Osteoblast (primary cell): ENCODE measurements at regions not wholly inside any gene's neighbourhood (a gene's known extent, or its start where the extent isn't known, plus 50 kb on each side); places are given as distances from the start of the nearest gene placed in this dataset.
"Not testable (repeated sequence)": the region's sequence is repeated elsewhere in the genome, so short reads cannot be mapped to it uniquely, and the experiment has no call there.

ENCODE experiments used
- DNase-seq: peaks from one replicate; pipeline ENCODE4 v3.0.0; 2011; ENCODE audit warnings: low spot score, mixed read lengths; ENCODE audit not compliant: insufficient read length; ENCODE audit errors: missing footprints
- H2AFZ ChIP-seq: 2 replicates; pipeline ENCODE4 v1.6.0; 2011; ENCODE audit warnings: mild to moderate bottlenecking, low read length
- H3K27ac ChIP-seq: 2 replicates; pipeline ENCODE4 v1.5.1; 2011; ENCODE audit warnings: mild to moderate bottlenecking, low read depth, low read length, moderate library complexity
- H3K27me3 ChIP-seq: 2 replicates; pipeline ENCODE4 v1.6.0; 2012; ENCODE audit warnings: mild to moderate bottlenecking, control low read depth, inconsistent platforms, low read length, moderate library complexity; ENCODE audit not compliant: insufficient read depth
- H3K36me3 ChIP-seq: 2 replicates; pipeline ENCODE4 v1.5.1; 2011; ENCODE audit warnings: mild to moderate bottlenecking, low read length, control low read depth, moderate library complexity; ENCODE audit not compliant: insufficient read depth
- H3K4me1 ChIP-seq: 2 replicates; pipeline ENCODE4 v1.5.1; 2011; ENCODE audit warnings: mild to moderate bottlenecking, low read length, control low read depth, moderate library complexity; ENCODE audit not compliant: insufficient read depth
- H3K4me2 ChIP-seq: 2 replicates; pipeline ENCODE4 v1.6.0; 2011; ENCODE audit warnings: mild to moderate bottlenecking, low read length; ENCODE audit not compliant: insufficient read depth
- H3K4me3 ChIP-seq: fragments of 200-600 bp; sonication (generic); 3 replicates; pipeline ENCODE4 v1.5.1; 2012; ENCODE audit warnings: mild to moderate bottlenecking, low read length, inconsistent platforms; ENCODE audit not compliant: insufficient read depth
- H3K79me2 ChIP-seq: 2 replicates; pipeline ENCODE4 v1.6.0; 2012; ENCODE audit warnings: mild to moderate bottlenecking, low read length, control low read depth, inconsistent platforms; ENCODE audit not compliant: insufficient read depth
- H3K9me3 ChIP-seq: 2 replicates; pipeline ENCODE4 v1.5.1; 2011; ENCODE audit warnings: low read depth, low read length, control low read depth
- H4K20me1 ChIP-seq: 2 replicates; pipeline ENCODE4 v1.6.0; 2012; ENCODE audit warnings: mild to moderate bottlenecking, low read length, control low read depth; ENCODE audit not compliant: insufficient read depth
- TF ChIP-seq, protein P1 (sequence below): IDR thresholded peaks from 2 replicates; pipeline ENCODE4 v1.5.1; 2011; ENCODE audit warnings: mild to moderate bottlenecking, low read depth, low read length, moderate library complexity; ENCODE audit errors: extremely low read depth

GRCh38 chr4:18166925-18167324, 145.4 kb upstream of the LCORL start:
- Histone ChIP-seq H2AFZ (no peak overlapping the region), H4K20me1 (no peaks in the 10 kb centered on the region), H3K36me3 (no peaks in the 10 kb centered on the region), H3K79me2 (no peaks in the 10 kb centered on the region), H3K4me2 (no peak overlapping the region), H3K27ac (no peak overlapping the region), H3K4me1 (no peaks in the 10 kb centered on the region), H3K9me3 (no peaks in the 10 kb centered on the region), H3K4me3 (no peak overlapping the region), H3K27me3 (no peaks in the 10 kb centered on the region)
- no peak for DNase-seq
- TF ChIP-seq, protein P1, sequence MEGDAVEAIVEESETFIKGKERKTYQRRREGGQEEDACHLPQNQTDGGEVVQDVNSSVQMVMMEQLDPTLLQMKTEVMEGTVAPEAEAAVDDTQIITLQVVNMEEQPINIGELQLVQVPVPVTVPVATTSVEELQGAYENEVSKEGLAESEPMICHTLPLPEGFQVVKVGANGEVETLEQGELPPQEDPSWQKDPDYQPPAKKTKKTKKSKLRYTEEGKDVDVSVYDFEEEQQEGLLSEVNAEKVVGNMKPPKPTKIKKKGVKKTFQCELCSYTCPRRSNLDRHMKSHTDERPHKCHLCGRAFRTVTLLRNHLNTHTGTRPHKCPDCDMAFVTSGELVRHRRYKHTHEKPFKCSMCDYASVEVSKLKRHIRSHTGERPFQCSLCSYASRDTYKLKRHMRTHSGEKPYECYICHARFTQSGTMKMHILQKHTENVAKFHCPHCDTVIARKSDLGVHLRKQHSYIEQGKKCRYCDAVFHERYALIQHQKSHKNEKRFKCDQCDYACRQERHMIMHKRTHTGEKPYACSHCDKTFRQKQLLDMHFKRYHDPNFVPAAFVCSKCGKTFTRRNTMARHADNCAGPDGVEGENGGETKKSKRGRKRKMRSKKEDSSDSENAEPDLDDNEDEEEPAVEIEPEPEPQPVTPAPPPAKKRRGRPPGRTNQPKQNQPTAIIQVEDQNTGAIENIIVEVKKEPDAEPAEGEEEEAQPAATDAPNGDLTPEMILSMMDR, result no peak

DNA sequence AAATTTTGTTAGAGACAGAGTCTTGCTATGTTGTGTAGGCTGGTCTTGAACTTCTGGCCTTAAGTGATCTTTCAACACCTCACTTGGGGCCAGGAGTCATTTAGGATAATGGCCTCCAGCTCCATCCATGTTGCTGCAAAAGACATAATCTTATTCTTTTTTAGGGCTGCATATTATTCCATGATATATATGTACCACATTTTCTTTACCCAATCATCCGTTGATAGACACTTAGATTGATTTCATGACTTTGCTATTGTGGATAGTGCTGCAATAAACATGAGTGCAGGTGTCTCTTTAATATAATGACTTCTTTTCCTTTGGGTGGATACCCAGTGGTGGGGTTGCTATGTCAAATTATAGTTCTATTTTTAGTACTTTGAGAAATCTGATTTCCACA, 140.9 kb upstream of the LCORL start:
- DNase-seq, result no peak
- Histone ChIP-seq H2AFZ (no peak overlapping the region), H3K27ac (no peak overlapping the region), H3K36me3 (no peaks in the 10 kb centered on the region), H4K20me1 (no peaks in the 10 kb centered on the region), H3K79me2 (no peaks in the 10 kb centered on the region), H3K4me1 (no peaks in the 10 kb centered on the region), H3K4me2 (no peak overlapping the region), H3K9me3 (no peaks in the 10 kb centered on the region), H3K27me3 (no peaks in the 10 kb centered on the region), H3K4me3 (no peak overlapping the region)
- TF ChIP-seq, protein P1, result no peak

DNA sequence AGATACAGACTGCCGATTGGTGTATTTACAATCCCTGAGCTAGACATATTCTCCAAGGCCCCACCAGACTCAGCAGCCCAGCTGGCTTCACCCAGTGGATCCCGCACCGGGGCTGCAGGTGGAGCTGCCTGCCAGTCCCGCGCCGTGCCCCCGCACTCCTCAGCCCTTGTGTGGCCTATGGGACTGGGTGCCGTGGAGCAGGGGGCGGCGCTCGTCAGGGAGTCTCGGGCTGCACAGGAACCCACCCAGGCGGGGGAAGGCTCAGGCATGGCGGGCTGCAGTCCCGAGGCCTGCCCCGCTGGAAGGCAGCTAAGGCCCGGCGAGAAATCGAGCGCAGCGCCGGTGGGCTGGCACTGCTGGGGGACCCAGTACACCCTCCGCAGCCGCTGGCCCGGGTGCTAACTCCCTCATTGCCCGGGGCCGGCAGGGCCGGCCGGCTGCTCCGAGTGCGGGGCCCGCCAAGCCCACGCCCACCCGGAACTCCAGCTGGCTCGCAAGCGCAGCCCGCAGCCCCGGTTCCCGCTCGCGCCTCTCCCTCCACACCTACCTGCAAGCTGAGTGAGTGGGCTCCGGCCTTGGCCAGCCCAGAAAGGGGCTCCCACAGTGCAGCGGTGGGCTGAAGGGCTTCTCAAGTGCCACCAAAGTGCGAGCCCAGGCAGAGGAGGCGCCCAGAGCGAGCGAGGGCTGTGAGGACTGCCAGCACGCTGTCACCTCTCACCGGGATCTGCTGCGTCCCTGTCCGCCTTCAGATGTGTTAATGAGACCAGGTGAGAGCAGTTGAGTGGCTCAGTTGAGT, 137.8 kb upstream of the LCORL start:
- not testable (repeated sequence) for H3K9me3 ChIP-seq, H3K4me1 ChIP-seq, H3K36me3 ChIP-seq, DNase-seq, H3K27ac ChIP-seq, H3K79me2 ChIP-seq, H3K4me2 ChIP-seq, H2AFZ ChIP-seq, H4K20me1 ChIP-seq, H3K4me3 ChIP-seq, H3K27me3 ChIP-seq

DNA sequence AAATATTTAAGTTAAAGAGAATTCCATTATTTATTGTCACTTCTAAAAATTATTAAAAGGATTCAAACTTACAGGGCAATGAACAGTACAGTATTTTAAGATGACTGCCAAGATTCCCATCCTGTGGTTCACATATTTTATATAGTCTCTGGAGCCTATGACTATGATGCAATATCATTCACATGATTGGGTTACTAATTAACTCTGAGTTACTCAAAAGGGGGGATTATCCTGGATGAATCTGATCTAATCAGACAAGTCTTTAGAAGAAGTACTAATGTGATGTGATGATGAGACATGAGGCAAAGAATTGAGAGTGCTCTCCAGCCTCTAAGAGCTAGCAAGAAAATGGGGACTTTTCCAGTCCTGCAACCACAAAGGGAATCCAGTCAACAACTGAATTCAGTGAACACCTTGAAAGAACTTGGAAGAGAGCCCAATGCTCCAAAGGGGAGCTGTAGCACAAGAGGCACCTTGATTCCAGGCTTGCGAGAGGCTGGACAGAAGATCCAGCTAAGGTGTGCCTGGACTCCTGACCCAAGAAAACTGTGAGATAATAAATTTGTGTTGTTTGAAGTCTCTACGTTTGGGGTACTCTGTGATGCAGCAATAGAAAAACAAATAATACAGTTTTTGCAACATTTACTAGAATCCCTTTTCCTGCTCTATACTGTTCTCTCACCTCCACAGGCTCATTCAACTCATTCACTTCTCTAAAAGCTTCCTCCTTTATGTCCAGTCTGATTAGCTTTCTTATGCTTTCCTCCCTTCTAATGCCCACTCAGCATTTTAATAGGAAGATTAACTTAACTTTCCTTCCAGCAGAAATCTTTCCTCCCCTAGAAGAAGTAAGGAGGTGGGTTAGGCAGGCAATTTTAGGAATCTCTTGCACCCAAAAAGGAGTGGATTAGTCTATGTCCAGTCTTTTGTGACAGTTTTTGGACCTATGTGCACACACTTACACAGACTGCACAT, 133.8 kb upstream of the LCORL start:
- TF ChIP-seq, protein P1, result no peak
- Histone ChIP-seq H3K79me2 (no peaks in the 10 kb centered on the region), H3K4me2 (no peak overlapping the region), H3K27ac (no peak overlapping the region), H3K4me1 (no peaks in the 10 kb centered on the region), H3K36me3 (no peaks in the 10 kb centered on the region), H3K9me3 (no peaks in the 10 kb centered on the region), H4K20me1 (no peaks in the 10 kb centered on the region), H3K4me3 (no peak overlapping the region), H2AFZ (no peak overlapping the region), H3K27me3 (no peaks in the 10 kb centered on the region)
- no peak for DNase-seq
